NCI-H2227 (cell line): ENCODE measurements at regions not wholly inside any gene's neighbourhood (a gene's known extent, or its start where the extent isn't known, plus 50 kb on each side); places are given as distances from the start of the nearest gene placed in this dataset.
"Not testable (repeated sequence)": the region's sequence is repeated elsewhere in the genome, so short reads cannot be mapped to it uniquely, and the experiment has no call there.

Experiments used
- DNase-seq: peaks from one replicate; lab custom pipeline; 2025; ENCODE audit not compliant: unreplicated experiment; lab: John Stamatoyannopoulos, UW

DNA sequence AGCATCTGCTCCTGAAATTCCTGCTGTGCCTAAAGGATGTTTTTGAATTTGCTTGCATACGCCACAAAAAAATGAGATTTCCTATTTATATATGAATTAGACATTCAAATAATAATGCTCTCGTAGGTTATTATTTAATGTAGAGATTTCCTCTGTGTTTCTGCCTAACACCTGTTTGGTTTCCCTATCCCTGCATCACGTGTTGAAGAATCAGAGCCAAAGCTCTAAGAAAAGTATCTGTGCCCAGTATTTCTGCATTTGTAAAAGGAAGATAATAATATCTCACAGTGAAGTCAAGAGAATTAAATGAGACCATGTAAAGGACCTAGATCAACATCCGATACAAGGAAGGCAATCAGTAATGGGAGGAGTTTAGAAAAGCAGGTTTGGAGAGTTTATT is 179.5 kb downstream of the HNRNPD start:
- DNase-seq = no peak

DNA sequence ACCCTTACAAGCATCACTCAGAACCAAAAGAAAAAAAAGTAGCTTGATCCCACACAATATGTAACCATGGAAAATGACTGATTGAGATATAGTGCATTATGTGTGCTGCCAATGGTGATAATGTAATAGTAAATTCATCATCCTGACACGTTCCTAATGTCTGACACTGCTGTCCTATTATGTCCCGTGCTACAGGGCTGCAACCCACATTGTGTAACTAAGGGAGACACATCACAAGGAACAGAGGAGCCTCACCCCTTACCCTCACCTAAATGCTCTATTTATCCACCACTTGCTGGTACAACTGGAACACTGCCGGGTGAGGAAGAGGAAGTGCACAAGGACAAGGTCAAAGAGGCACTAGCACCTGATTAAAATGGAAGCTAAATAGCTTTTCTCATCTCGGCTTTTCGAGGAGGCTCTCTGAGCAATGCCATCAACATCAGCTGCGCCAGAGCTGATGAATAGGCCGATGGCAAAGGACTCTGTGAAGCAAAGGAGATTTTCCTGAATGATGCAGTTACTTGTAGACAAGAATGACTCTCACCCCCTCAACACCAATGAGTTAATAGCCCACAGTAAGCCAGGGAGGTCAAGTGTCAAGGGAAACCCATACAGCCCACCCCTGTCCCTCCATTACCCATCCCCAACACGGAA is 181.6 kb downstream of the HNRNPD start:
- DNase-seq = no peak

DNA sequence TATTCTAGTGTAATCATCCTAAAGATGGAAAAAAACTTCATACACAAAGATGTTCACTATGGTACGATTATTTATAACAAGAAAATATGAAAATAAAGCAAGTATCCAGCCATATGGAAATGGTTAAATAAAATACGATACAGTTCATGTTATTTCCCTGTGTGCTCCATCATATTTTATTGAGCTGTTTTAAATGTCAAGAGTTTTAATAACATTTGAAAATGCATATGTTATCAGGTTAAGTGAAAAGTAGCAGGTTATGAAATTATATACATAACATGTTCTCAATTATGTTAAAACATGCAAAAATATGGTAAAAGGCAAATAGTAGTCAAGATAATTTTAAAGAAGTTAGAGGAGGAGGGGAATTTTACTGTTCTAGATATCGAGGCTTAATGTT is 192.0 kb downstream of the HNRNPD start:
- no peak for DNase-seq

DNA sequence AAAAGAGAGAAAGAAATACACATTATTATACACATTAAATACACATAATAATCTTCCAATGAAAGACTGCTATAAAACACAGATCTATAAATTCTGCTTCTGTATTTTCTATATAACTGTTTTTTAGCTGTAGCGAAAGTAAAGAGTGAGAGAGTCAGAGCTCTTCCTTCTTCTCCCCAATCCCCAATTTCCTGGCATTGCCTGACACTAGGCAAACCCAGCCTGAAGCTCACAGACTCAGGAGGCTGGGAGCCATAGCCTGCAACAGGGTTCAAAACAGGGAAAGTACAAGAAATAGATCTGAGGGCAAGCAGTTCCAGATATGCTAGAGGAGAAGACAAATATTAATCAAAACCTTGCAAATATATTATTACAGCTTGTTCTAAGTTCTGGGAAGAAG is 201.6 kb downstream of the HNRNPD start:
- no peak for DNase-seq

DNA sequence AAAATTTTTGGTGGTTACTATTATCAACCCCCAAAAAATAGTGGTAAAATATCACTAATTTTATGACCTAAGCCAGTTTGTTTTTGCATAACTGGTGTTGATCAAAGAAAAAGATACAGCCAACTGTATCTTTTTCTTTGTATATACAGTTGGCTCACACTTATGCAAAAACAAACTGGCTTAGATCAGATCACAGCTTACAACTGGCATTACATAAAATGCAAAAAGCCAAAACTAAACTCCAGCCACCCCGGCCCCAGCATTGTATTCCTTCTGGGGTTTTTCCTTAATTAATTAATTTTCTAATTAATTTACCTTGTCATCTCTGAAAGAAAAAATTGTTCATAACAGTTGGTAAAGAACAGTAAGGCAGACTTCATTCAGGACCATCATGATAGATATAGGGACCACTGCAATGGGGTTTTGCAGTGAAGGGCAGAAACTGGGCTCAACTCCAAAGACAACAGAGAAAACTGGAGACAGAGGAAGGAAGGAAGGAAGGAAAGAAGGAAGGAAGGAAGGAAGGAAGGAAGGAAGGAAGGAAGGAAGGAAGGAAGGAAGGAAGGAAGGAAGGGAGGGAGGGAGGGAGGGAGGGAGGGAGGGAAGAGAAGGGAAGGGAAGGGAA is 202.1 kb downstream of the HNRNPD start:
- no peak for DNase-seq

DNA sequence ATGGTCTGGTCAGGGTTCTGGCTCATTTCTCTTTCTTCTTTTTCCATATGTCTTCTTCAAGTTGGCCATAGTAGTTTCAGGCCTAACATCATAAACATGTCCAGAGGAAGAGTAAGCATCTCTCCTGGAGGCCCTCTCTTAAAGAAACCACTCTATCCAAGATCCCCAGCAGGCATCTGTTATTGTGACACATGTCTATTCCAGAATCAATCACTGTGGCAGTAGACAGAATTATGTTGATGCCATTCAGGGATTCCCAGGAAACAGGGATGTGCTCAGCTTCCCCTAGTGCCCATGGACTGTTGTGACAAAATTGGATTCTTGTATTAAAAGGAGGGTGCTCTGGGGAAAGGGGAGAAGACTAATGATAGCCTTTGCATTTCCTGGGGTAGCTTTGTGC is 224.0 kb downstream of the HNRNPD start:
- DNase-seq = no peak

DNA sequence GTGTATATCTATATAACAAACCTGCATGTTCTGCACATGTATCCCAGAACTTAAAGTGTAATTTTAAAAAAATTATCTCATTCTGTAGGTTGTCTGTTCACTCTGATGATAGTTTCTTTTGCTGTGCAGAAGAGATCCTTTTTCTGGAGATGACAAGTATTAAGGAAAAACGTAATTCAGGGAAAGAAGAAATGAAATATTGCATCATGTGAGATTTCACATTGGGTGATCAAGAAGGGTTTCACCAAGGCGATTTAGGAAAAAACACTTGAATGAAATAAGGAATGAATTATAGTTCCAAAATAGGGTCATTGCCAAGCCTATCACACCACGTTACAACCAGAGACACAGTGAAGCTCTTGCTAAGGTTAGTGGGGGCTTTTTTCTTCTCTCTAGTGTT is 227.9 kb downstream of the HNRNPD start:
- no peak for DNase-seq

DNA sequence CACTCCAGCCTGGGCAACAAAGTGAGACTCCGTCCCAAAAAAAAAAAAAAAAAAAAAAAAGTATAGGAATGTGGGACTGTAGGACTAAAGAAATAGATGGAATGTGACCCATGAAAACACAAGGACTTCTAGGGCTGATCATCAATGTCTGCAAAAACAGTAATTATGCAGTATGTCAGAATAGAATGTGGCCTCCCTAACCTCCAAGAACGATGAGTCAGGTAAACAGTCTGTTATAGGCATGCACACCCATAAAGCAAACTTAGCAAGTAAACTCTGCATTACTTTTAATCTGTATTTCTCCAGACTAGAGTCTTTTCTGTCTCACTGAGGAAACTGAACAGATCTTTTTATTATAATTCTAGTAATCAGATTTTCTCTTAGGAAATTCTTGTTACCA is 233.4 kb downstream of the HNRNPD start:
- no peak for DNase-seq

DNA sequence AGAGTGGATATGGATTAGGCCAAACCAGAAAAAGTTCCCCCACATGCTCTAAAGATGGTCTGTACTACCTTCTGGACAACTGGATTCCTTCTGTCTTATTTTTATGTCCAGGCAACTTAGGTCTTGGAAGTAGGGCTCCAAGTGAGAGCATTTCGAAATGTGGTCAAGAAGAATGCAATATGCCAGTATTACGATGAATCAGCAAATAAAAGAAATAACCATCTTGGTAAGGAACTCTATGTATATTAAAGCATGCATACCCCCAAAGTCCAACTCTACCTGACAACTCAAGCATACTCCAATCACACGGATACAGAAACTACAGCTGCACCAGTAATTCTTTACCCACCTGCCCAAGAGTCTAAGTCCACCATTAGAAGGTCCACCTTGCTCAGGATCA is 234.5 kb downstream of the HNRNPD start:
- no peak for DNase-seq

DNA sequence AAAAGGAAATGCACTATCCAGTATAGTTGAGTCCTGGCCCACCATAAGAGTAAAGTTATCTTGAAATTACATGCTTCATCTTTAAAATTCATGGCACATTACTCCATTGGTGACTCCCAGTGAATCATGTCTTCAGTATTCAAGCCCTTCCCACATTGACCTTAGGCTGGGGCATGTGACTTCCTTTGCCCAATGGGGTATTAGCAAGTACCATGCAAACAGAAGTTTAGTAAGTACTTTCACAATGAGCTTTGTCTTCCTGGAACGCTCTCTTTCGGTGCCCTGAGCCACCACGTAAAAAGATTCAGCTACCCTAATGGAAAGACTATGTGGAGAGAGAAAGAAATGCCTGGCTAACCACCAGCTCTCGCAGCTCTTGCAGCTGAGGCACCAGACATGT is 235.4 kb downstream of the HNRNPD start:
- no peak for DNase-seq

DNA sequence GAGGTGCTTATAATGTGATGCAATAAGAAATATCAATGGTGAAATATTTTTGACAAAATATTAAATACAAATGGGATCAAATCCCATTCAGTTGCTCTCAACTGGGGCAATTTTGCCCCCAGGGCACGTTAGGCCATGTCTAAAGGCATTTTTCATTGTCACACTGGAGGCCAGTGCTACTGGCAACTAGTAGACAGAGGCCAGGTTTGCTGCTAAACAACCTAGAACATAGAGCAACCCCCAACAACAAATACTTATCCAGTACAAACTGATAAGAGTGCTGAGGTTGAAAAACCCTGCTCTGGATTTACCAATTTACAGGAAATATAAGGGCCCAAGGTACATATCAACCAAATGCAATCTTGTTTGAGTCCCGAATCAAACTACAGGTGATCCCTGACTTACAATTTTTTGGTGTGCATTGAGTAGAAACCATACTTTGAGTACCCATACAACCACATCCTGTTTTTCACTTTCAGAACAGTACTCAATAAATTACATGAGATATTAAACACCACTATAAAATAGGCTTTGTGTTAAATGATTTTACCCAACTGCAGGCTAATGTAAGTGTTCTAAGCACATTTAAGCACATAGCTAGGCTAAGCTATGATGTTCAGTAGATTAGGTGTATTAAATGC is 237.5 kb downstream of the HNRNPD start:
- no peak for DNase-seq

DNA sequence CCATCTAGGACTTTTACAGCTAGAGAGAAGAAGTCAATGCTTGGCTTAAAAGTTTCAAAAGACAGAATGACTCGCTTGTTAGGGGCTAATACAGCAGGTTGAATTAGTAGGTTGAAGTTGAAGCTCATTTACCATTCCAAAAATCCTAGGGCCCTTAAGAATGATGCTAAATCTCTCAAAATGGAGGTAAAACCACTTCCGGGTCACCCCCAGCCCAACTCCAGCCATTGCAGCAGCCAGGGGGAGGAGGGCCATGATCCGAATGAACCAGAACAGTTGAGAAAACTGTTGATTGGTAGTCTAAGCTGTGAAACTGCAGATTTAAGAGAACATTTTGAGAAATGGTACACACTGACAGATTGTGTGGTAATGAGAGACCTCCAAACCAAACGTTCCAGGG is 245.4 kb downstream of the HNRNPD start:
- no peak for DNase-seq

DNA sequence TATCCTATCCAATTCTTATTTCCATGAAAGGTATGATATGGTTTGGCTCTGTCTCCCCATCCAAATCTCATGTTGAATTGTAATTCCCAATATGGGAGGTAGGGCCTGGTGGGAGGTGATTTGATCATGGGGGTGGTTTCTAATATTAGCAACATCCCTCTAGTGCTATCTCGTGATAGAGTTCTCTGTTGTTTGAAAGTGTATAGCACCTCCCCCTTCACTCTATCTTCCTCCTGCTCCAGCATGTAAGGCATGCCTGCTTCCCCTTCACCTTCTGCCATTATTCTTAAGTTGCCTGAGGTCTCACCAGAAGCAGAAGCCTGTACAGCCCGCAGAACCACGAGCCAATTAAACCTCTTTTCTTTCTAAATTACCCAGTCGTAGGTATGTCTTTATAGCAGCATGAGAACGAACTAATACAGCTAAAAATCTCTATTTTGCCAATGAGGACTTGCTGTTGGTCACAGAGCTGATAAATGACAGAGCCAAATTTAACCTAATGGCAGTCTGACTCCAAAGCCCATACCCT is 247.2 kb downstream of the HNRNPD start:
- DNase-seq = no peak

DNA sequence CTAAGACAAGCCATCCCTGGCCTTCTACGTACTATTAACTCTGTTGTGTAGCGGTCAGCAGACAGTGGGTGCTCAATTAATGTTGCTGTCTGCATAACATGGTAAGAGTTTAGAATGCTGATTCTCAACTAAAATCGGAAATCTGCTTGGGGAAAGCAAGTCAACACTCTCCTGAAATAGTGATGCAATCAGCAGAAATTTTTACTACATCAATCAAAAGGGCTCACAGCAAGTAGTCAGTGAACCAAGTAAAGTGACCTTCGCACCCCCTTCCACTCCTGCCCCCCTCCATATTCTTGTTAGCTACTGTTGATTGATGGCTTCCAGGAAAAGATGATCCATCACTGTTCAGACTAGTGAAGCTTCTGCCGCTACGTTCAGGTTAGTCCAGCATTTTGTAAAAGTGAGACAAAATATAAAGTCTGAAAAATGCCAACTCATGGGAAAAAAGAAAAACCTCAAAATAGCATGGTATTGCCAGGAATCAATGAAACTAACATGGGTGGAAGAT is 247.9 kb downstream of the HNRNPD start:
- DNase-seq = no peak

DNA sequence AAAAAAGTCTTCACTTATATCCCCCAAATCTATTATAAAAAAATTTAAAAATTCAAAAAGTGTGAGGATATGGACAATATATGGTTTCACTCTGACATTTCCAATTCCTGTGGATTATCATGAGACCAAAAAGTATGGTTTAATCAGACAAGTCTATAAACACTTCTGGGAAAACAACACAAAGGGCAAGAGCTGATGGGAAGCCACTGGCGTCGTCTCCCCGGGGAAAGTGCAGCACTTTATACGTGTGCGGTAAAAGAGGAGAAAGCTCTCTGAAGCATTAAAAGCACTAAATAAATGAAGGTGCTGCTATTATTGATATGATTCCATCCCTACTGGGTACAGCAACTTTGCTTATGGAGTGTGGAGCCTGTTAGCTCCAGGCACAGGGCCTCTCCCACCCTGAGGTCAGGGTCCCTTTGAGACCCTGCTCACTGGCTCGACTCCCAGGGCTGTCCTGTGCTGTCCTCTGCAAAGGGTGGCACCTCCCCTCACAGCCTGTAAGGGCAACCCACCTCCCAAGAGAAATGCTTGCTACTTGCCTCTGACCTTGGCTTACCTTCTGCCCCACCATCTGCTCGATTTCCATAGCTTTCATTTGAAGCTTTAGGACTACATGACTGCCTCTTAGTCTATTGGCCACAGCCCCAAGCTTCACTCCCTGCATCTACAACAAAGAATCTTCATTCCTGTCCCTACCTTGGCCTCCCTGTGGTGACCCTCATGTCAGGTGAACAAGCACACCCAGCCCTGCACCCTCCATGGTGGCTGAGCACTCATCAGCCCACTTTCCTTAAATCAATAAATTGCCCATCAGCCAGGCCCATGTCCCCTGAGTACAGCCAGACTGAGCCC is 248.6 kb downstream of the HNRNPD start:
- DNase-seq = no peak

DNA sequence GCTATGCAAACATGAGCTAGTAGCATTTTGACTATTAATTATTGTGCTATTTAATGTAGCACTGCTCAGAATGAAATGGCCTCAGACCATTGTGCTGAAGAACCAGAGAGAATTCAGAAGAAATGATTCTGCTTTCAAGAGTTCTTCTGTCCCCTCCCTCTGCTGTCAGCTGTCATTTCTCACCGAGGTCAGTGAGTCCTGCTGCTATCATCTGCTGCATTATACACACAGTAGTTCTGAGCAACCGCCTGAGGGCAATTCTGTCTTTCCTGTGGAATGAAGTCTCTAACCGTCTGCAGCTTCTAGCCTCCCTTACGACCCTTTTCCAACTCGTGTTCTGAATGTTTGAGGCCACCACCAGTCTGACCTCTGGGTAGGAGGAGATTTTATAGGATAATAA is 249.4 kb downstream of the HNRNPD start:
- no peak for DNase-seq

DNA sequence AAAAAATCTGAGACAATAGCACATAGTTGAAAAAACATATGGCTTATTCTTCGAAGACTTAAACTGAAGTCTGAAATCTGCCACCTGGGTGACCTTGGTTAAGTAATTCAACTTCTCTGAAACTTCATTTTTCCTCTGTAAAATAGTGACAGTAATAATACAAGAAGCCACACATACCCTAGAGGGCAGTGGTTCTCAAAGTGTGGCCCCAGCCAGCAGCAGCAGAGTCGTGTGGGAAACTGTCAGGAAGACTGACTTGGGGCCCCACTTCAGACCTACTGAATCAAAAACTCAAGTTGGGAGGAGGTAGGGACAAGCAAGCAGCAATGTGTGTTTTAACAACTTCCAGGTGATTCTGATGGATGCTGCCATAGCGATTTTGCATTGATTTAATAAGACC is 249.9 kb downstream of the HNRNPD start:
- no peak for DNase-seq

DNA sequence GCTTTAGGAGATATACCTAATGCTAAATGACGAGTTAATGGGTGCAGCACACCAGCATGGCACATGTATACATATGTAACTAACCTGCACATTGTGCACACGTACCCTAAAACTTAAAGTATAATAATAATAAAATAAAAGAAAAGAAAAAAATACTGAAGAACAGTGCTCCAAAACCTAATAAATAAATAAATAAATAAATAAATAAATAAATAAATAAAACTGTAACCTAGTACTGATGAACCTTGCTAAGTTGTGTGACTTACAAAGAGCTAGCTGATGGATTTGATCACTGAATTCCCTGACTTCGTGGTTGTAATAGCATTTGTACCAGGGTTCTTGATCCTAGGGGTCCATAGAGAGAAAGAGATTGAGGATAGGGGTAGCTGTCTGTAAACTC is 258.6 kb downstream of the HNRNPD start:
- not testable (repeated sequence) for DNase-seq

DNA sequence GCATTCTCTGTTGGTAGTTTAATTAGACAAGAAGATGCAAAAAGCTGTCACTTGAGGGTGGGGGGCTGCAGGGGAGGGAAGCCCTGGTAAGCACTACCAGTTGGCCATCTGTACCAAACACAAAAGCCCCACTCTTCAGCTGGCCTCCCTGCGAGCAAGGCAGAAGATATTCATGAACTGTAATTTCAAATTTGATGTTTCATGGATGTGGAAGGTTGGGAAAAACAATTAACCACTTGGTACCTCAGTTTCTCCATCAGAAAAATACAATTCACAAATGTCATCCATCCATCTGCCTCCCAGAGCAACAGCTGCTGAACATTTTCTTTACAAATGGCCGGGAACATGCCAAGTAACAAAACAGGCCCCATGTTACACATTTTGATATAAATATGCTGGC is 265.3 kb downstream of the HNRNPD start:
- DNase-seq = no peak

DNA sequence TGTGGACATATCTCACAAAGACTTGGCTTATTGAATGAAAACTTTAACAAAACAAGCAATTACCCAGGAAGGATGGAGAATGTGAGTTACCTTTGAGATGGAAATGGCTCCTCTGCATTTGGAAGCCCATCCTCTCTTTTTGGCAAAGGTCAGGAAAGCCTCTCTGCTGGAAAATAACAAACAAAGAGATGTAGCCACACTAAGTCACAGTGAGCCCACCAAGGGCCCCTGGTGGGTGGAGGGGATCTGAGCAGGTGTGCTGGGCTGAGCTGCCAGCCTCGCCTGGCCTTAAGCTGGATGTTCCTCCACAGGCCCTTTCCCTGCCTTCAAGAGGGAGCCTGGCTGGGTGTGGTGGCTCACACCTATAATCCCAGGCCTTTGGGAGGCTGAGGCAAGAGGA is 269.2 kb downstream of the HNRNPD start:
- DNase-seq = no peak

DNA sequence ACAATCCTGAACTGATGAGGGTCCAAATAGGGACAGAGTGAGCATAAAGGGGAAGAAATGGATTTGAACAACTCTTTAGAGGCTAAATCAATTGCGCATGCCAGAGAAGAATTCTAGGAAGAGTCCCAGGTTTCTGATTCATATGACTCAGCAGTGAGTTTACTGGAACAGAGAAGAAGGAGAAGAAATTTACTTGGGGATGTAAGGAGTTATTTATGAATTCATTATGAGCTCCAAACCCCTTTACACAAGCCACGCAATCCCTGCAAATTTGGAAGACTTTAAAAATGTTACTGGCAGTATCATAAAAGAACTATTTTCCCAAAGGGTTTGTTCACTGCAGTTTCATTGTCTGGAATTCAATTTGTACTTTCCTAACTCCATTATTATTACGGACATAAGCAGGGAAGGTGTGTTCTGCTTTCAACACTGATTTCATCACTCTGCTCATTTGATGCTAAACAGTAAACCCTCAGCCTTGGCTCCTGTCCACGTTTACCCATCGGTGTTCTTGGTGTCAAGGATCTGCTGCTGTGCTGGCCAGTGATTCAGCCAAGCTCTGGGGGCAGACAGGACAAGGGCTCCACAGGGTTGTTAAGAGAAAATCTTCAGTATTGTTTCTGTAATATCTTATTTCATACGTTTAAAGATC is 273.7 kb downstream of the HNRNPD start:
- DNase-seq = no peak
